ENCODE measurements at regions not wholly inside any gene's neighbourhood (a gene's known extent, or its start where the extent isn't known, plus 50 kb on each side); places are given as distances from the start of the nearest gene placed in this dataset.

GRCh38 chr7:22016507-22016906, 70.8 kb upstream of the CDCA7L start:
- in situ Hi-C loops (cut with HindIII; ENCODE audit: low pct_unique_long_range_greater_than_20kb, low sequenced_read_pairs), result no loop called here
- DNase-seq (ENCODE audit: low read depth, low spot score), result no peak

- DNase-seq (ENCODE audit: low read depth, low spot score), result no peak
- in situ Hi-C loops (cut with HindIII; ENCODE audit: low pct_unique_long_range_greater_than_20kb, low sequenced_read_pairs), result no loop called here
Observed at GRCh38 chr7:22013711-22014110, 68.0 kb upstream of the CDCA7L start.

- in situ Hi-C loops (cut with HindIII; ENCODE audit: low pct_unique_long_range_greater_than_20kb, low sequenced_read_pairs), result no loop called here
- DNase-seq (ENCODE audit: low read depth, low spot score), result no peak
Observed at GRCh38 chr7:22008683-22009082, 63.0 kb upstream of the CDCA7L start.

DNA sequence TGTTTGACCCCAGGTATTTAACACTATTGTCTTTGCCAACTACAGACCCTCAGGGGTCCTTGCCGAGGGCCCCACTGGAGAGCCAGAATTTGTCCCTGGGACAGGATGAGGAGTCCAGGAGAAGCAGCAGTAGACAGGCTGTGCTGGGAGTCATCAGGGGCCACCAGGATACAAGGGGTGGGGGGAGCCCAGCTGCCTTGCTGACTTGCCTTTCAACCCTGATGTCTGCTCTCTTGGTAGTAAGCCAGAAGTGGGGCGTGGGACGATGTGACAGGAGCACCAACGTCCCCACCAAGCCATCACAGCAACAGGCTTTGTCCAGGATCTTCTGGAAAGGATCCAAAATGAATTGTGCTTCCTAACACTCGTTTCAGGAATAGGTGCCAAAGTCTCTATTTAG, 62.4 kb upstream of the CDCA7L start:
- no peak for DNase-seq (ENCODE audit: low read depth, low spot score)

GRCh38 chr7:22005151-22005550, 59.5 kb upstream of the CDCA7L start:
- in situ Hi-C loops (cut with HindIII; ENCODE audit: low pct_unique_long_range_greater_than_20kb, low sequenced_read_pairs), result no loop called here
- DNase-seq (ENCODE audit: low read depth, low spot score), result no peak

More for the DNA sequence above, 62.4 kb upstream of the CDCA7L start:
- in situ Hi-C loops (cut with HindIII; ENCODE audit: low pct_unique_long_range_greater_than_20kb, low sequenced_read_pairs), result no loop called here

DNA sequence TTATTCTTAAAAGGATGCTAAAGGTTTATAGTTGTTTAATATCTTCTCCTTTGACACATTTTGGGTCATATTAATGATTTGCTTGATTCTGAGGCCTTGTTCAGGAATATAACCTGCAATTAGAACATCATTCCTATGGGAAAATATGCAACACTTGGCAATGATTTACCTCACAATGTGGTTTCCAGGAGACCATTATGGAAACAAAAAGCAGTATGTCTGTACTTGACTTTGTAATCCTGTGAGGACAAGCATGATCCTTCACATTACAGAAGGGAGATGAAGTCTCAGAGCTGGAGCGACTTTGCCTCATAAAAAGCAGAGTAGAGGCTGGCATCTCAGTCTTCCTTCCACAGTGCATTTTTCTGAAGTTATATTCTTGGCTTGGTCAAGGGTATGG, 57.0 kb upstream of the CDCA7L start:
- in situ Hi-C loops (cut with HindIII; ENCODE audit: low pct_unique_long_range_greater_than_20kb, low sequenced_read_pairs), result no loop called here

DNA sequence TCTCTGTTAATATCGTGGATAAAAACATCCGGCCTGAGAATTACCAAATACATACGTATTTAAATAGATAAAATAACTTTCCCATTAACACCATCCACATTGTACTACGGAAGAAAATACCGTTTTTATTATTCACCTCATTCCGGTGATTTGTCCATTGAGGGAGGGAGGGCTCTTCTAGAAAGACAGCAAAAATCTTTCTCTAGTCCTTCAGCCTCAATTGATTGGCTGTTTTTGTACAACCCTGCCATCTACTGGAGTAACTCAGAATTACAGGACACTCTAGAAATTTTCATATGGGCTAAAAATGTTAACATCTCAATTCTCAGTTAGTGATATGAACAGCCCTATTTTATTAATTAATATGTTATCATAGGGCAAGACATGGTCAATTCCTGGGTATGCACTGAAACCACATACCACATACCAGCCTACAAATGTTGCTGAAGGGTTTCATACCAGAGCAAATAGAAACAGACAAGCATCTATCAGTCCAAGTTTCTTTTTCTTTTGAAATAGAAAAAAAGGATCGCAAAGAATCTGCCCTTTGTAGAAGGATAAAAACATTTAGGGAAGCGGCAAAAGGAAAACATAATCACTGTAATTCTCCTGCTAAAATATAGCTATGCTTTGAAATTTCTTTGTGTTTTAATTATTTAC, 55.8 kb upstream of the CDCA7L start:
- peak; percentile 87 for DNase-seq (ENCODE audit: low read depth, low spot score)
- in situ Hi-C loops (cut with HindIII; ENCODE audit: low pct_unique_long_range_greater_than_20kb, low sequenced_read_pairs), result no loop called here

More for the DNA sequence above, 57.0 kb upstream of the CDCA7L start:
- DNase-seq (ENCODE audit: low read depth, low spot score), result no peak

DNA sequence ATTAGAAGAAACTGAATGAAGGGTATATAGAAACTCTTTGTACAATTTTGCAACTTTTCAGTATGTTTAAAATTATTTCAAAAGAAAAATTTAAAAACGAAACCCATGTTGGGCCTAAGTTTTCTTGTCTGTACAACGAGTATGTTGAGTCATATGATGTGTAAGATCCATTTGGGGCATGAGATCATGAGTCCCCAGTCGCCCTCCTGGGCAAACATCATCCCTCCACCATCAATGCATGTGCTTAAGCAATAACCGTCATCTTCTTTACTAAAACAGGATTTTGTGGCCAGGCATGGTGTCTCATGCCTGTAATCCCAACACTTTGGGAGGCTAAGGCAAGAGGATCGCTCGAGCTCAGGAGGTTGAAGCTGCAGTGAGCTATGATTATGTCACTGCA, 54.2 kb upstream of the CDCA7L start:
- DNase-seq (ENCODE audit: low read depth, low spot score), result no peak
- in situ Hi-C loops (cut with HindIII; ENCODE audit: low pct_unique_long_range_greater_than_20kb, low sequenced_read_pairs), result no loop called here

GRCh38 chr7:21996641-21997040, 50.9 kb upstream of the CDCA7L start:
- DNase-seq (ENCODE audit: low read depth, low spot score), result no peak
- in situ Hi-C loops (cut with HindIII; ENCODE audit: low pct_unique_long_range_greater_than_20kb, low sequenced_read_pairs), result no loop called here
